ENCODE measurements at regions not wholly inside any gene's neighbourhood (a gene's known extent, or its start where the extent isn't known, plus 50 kb on each side); places are given as distances from the start of the nearest gene placed in this dataset.

- ChIA-PET RAD21 (ENCODE audit: low non-redundant PET in 1 of 2, low total read pairs in 2 of 2, uncharacterized antibody in 2 of 2, unreplicated experiment in 2 of 2) (no interaction called here), POLR2A (no interaction called here), CTCF (no interaction called here)
- H3K36me3 ChIP-seq (ENCODE audit: control insufficient read depth in 1 of 2, insufficient read depth in 2 of 2, low read length in 2 of 2) = no peaks in the 10 kb centered on the region
- DNase-seq (ENCODE audit: low read depth, low spot score) (no peak), ATAC-seq (no peak)
- H3K9me2 ChIP-seq (ENCODE audit: insufficient read depth) = no peaks in the 10 kb centered on the region
- H3K4me1 ChIP-seq (ENCODE audit: control insufficient read depth in 1 of 2, insufficient read depth in 2 of 2, low read length in 2 of 2) = no peaks in the 10 kb centered on the region
- no peaks in the 10 kb centered on the region for H3K27me3 ChIP-seq (ENCODE audit: insufficient read depth, low read length)
- H3K4me2 ChIP-seq (ENCODE audit: low read length) = no peak overlapping the region
- H3K27ac ChIP-seq (ENCODE audit: low read depth, low read length) = no peak overlapping the region
- intact Hi-C loops (cut with micrococcal nuclease) = no loop called here
- H3K9me3 ChIP-seq (ENCODE audit: control insufficient read depth in 1 of 2, insufficient read depth in 1 of 2, low read depth in 1 of 2, low read length in 2 of 2) = no peaks in the 10 kb centered on the region
- H3K79me2 ChIP-seq (ENCODE audit: insufficient read depth, low read length) = no peaks in the 10 kb centered on the region
- H2AFZ ChIP-seq (ENCODE audit: low read depth, low read length, poor library complexity, severe bottlenecking) = no peak overlapping the region
- no TSS peak for BruUV-seq (replicated peaks)
- H4K20me1 ChIP-seq (ENCODE audit: insufficient read depth) = no peaks in the 10 kb centered on the region
- no peak overlapping the region for H3K9ac ChIP-seq (ENCODE audit: low read length)
- TF ChIP-seq ELF1 (IDR thresholded peaks at IDR 0.05; ENCODE audit: borderline replicate concordance, low read depth) = no peak
- TF ChIP-seq RAD21 (IDR thresholded peaks at IDR 0.05; ENCODE audit: low read depth) = no peak
- TF ChIP-seq SP1 (IDR thresholded peaks at IDR 0.05; ENCODE audit: low read depth) = no peak
- TF ChIP-seq ZFX (IDR thresholded peaks at IDR 0.05) = no peak
- no peak for TF ChIP-seq CTCF (IDR thresholded peaks at IDR 0.05 in 2 of 3, conservative IDR thresholded peaks at IDR 0.05 in 1 of 3; ENCODE audit: borderline replicate concordance in 1 of 3, insufficient read depth in 1 of 3, low read depth in 2 of 3, low read length in 2 of 3)
- no peak for TF ChIP-seq JUND (IDR thresholded peaks at IDR 0.05)
- TF ChIP-seq YY1 (IDR thresholded peaks at IDR 0.05; ENCODE audit: extremely low read depth, insufficient replicate concordance, low read depth, low read length) = no peak
- TF ChIP-seq CBX3 (IDR thresholded peaks at IDR 0.05; ENCODE audit: low read depth) = no peak
- no peak for TF ChIP-seq EZH2phosphoT487 (IDR thresholded peaks at IDR 0.05; ENCODE audit: borderline replicate concordance)
- TF ChIP-seq EZH2 (IDR thresholded peaks at IDR 0.05) = no peak
- no peak for TF ChIP-seq ZNF274 (IDR thresholded peaks at IDR 0.05; ENCODE audit: low read depth, low read length)
- no peak for TF ChIP-seq EGR1 (IDR thresholded peaks at IDR 0.05; ENCODE audit: low read depth)
- no peak for TF ChIP-seq TCF7L2 (IDR thresholded peaks at IDR 0.05; ENCODE audit: borderline replicate concordance, extremely low read depth, insufficient read depth, insufficient read length)
- TF ChIP-seq SIN3A (IDR thresholded peaks at IDR 0.05; ENCODE audit: low read depth) = no peak
- H3K4me3 ChIP-seq (replicated peaks in 1 of 2; ENCODE audit: low read depth in 1 of 2, low read length in 2 of 2) = no peak overlapping the region
Observed at GRCh38 chr11:29040489-29040888, 932.3 kb downstream of the METTL15 start.
